Neural crest cell (in vitro differentiated cells): ENCODE measurements at regions not wholly inside any gene's neighbourhood (a gene's known extent, or its start where the extent isn't known, plus 50 kb on each side); places are given as distances from the start of the nearest gene placed in this dataset.

Source experiments
- DNase-seq: peaks from one replicate; pipeline ENCODE4 v3.0.0; 2021; ENCODE audit warnings: low read depth, mixed read lengths, low spot score
- H3K27ac Mint-ChIP-seq: one replicate; pipeline ENCODE4 v1.8.0; 2021; ENCODE audit warnings: mild to moderate bottlenecking, mixed read lengths; ENCODE audit not compliant: unreplicated experiment
- H3K27me3 Mint-ChIP-seq: 2 replicates; pipeline ENCODE4 v1.8.0; 2021; ENCODE audit warnings: low read depth, mild to moderate bottlenecking, mixed read lengths
- H3K36me3 Mint-ChIP-seq: 2 replicates; pipeline ENCODE4 v1.8.0; 2021; ENCODE audit warnings: low read depth, mild to moderate bottlenecking, mixed read lengths
- H3K4me1 Mint-ChIP-seq: 2 replicates; pipeline ENCODE4 v1.8.0; 2021; ENCODE audit warnings: mixed read lengths
- H3K4me3 Mint-ChIP-seq: one replicate; pipeline ENCODE4 v1.8.0; 2021; ENCODE audit warnings: mild to moderate bottlenecking, mixed read lengths
- H3K9me3 Mint-ChIP-seq: 2 replicates; pipeline ENCODE4 v1.8.0; 2021; ENCODE audit warnings: mixed read lengths
- TF ChIP-seq, protein P1 (sequence below): fragments of 200-600 bp; sonication (generic); conservative IDR thresholded peaks from 2 replicates; pipeline ENCODE4 v1.5.0; 2021; ENCODE audit warnings: antibody characterized with exemption, mild to moderate bottlenecking

DNA sequence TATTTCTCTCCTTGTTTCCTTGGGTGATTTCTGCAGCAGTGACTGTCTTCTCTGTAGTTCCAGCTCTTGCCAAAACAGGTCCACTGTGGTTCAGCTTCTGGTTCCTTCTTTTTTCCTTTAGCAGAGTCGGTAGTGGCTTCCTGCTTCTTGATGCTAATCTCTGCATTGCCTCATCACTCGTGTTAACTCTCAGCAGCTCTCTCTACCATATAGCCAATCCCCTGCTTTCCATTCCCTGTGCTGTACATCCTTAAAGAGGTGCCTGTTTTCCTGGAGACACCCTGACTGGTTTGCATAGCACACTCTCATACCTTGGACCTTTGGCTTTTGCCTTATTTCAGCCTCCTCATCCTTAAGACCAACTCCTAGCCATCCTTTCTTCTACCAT is 191.2 kb upstream of the LNX1 start:
- H3K4me3 Mint-ChIP-seq = no peak overlapping the region
- H3K27ac Mint-ChIP-seq = no peak overlapping the region
- DNase-seq = no peak
- TF ChIP-seq, protein P1, sequence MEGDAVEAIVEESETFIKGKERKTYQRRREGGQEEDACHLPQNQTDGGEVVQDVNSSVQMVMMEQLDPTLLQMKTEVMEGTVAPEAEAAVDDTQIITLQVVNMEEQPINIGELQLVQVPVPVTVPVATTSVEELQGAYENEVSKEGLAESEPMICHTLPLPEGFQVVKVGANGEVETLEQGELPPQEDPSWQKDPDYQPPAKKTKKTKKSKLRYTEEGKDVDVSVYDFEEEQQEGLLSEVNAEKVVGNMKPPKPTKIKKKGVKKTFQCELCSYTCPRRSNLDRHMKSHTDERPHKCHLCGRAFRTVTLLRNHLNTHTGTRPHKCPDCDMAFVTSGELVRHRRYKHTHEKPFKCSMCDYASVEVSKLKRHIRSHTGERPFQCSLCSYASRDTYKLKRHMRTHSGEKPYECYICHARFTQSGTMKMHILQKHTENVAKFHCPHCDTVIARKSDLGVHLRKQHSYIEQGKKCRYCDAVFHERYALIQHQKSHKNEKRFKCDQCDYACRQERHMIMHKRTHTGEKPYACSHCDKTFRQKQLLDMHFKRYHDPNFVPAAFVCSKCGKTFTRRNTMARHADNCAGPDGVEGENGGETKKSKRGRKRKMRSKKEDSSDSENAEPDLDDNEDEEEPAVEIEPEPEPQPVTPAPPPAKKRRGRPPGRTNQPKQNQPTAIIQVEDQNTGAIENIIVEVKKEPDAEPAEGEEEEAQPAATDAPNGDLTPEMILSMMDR = no peak
- no peaks in the 10 kb centered on the region for H3K36me3 Mint-ChIP-seq
- no peaks in the 10 kb centered on the region for H3K4me1 Mint-ChIP-seq
- H3K9me3 Mint-ChIP-seq = peaks cover 3% of the 10 kb centered on the region
- H3K27me3 Mint-ChIP-seq = peaks cover 6% of the 10 kb centered on the region

DNA sequence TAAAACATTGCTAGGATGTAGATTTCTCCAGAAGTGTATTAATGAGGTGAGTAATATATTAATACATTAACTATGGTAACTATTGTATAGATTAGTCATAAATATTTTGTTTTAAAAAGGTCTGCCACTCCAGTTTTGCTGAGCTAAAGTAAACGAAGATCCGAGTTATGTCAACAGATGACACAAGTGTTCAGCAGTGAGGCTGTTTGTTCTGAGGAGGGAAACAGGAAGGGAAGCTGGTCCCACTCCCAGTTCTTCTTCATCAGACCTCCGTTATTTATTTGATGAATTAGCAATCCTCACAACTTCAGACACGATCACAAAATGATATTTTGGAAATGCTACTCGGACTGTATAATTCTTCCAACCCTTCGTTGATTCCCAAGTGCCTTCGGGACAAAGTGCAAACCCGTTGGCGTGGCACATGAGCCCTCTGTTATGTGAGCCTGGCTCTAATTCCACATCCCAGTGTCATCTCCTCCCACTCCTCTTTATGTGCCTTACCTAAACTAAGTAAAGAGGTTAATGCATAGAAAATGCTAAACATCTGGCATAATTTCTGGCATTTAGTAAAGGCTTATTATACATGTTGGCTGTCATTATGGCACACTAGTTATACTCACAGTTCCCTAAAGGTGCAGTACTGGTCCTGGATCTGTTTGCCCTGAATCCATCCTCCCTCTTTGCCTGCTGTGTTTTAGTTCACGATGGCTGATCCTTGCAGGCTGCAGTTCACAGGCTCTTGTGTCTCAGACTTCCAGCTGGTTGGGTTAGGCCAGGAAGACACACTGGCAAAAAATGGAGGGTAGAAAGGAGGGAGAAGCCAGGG is 190.6 kb upstream of the LNX1 start:
- no peak for DNase-seq
- H3K9me3 Mint-ChIP-seq = peaks cover 3% of the 10 kb centered on the region
- no peak overlapping the region for H3K4me3 Mint-ChIP-seq
- H3K4me1 Mint-ChIP-seq = no peaks in the 10 kb centered on the region
- no peaks in the 10 kb centered on the region for H3K36me3 Mint-ChIP-seq
- H3K27me3 Mint-ChIP-seq = peaks cover 6% of the 10 kb centered on the region
- TF ChIP-seq, protein P1 = no peak
- H3K27ac Mint-ChIP-seq = no peak overlapping the region

- TF ChIP-seq, protein P1 = no peak
- H3K27ac Mint-ChIP-seq = no peak overlapping the region
- no peaks in the 10 kb centered on the region for H3K36me3 Mint-ChIP-seq
- DNase-seq = no peak
- no peaks in the 10 kb centered on the region for H3K4me1 Mint-ChIP-seq
- peaks cover 3% of the 10 kb centered on the region for H3K9me3 Mint-ChIP-seq
- H3K4me3 Mint-ChIP-seq = no peak overlapping the region
- H3K27me3 Mint-ChIP-seq = peaks cover 6% of the 10 kb centered on the region
Observed at GRCh38 chr4:53780736-53781400, 189.6 kb upstream of the LNX1 start.

- H3K36me3 Mint-ChIP-seq = no peaks in the 10 kb centered on the region
- no peak for DNase-seq
- TF ChIP-seq, protein P1 = no peak
- peaks cover 3% of the 10 kb centered on the region for H3K27me3 Mint-ChIP-seq
- H3K4me1 Mint-ChIP-seq = no peaks in the 10 kb centered on the region
- H3K9me3 Mint-ChIP-seq = no peaks in the 10 kb centered on the region
- H3K27ac Mint-ChIP-seq = no peak overlapping the region
- H3K4me3 Mint-ChIP-seq = no peak overlapping the region
Observed at GRCh38 chr4:53779025-53779424, 187.7 kb upstream of the LNX1 start.

GRCh38 chr4:53778155-53778554 is 186.9 kb upstream of the LNX1 start:
- DNase-seq = no peak
- Mint-ChIP-seq H3K27me3 (peaks cover 3% of the 10 kb centered on the region), H3K4me1 (no peaks in the 10 kb centered on the region), H3K4me3 (no peak overlapping the region), H3K27ac (no peak overlapping the region), H3K9me3 (no peaks in the 10 kb centered on the region), H3K36me3 (no peaks in the 10 kb centered on the region)
- TF ChIP-seq, protein P1 = no peak
